Fibroblast of lung (primary cell): ENCODE measurements at regions not wholly inside any gene's neighbourhood (a gene's known extent, or its start where the extent isn't known, plus 50 kb on each side); places are given as distances from the start of the nearest gene placed in this dataset.
A peak's percentile ranks its signal among the peaks of the same experiment; 100 is the strongest.

Experiments used
- DNase-seq, 2 donors: peaks; one replicate each; pipeline versions ENCODE4 v3.0.0 to v3.0.0-alpha.2; 2010; ENCODE audit warnings: low read depth in 2 of 2
- H2AFZ ChIP-seq: 2 replicates; pipeline ENCODE4 v1.5.1; 2012; ENCODE audit warnings: low read length, control low read depth, inconsistent platforms
- H3K27ac ChIP-seq: 2 replicates; pipeline ENCODE4 v1.5.1; 2011; ENCODE audit warnings: low read length, control low read depth; ENCODE audit not compliant: insufficient read depth
- H3K27me3 ChIP-seq: 2 replicates; pipeline ENCODE4 v1.5.1; 2011; ENCODE audit warnings: mild to moderate bottlenecking, low read length; ENCODE audit not compliant: control insufficient read depth, insufficient read depth
- H3K36me3 ChIP-seq: 2 replicates; pipeline ENCODE4 v1.5.1; 2011; ENCODE audit warnings: low read length; ENCODE audit not compliant: control insufficient read depth, insufficient read depth
- H3K4me1 ChIP-seq: 2 replicates; pipeline ENCODE4 v1.5.1; 2011; ENCODE audit warnings: low read length; ENCODE audit not compliant: control insufficient read depth, insufficient read depth; ENCODE audit errors: extremely low read depth
- H3K4me2 ChIP-seq: 2 replicates; pipeline ENCODE4 v1.5.1; 2011; ENCODE audit warnings: low read length, control low read depth; ENCODE audit not compliant: insufficient read depth; ENCODE audit errors: extremely low read depth
- H3K4me3 ChIP-seq, 4 experiments: fragments of 200-600 bp in 1 of 4; sonication (generic) in 1 of 4; replicated peaks in 1 of 4; 2 replicates each; pipeline ENCODE4 v1.5.1; 2011 to 2016; ENCODE audit warnings: low read length in 4 of 4, low read depth in 3 of 4, mild to moderate bottlenecking in 3 of 4, control low read depth in 2 of 4, inconsistent platforms in 1 of 4, mixed read lengths in 1 of 4; ENCODE audit not compliant: insufficient read depth in 1 of 4; ENCODE audit errors: control extremely low read depth in 1 of 4
- H3K79me2 ChIP-seq: 2 replicates; pipeline ENCODE4 v1.5.1; 2012; ENCODE audit warnings: mild to moderate bottlenecking, low read length, inconsistent platforms; ENCODE audit not compliant: control insufficient read depth, insufficient read depth
- H3K9ac ChIP-seq: 2 replicates; pipeline ENCODE4 v1.5.1; 2011; ENCODE audit warnings: mild to moderate bottlenecking, low read length, control low read depth; ENCODE audit not compliant: insufficient read depth
- H3K9me3 ChIP-seq: 2 replicates; pipeline ENCODE4 v1.5.1; 2012; ENCODE audit warnings: low read depth, low read length; ENCODE audit not compliant: control insufficient read depth, insufficient read depth
- H4K20me1 ChIP-seq: 2 replicates; pipeline ENCODE4 v1.5.1; 2011; ENCODE audit warnings: low read length; ENCODE audit not compliant: control insufficient read depth, insufficient read depth; ENCODE audit errors: extremely low read depth
- CTCF ChIP-seq, 2 donors: IDR thresholded peaks in 1 of 2; conservative IDR thresholded peaks in 1 of 2; 1 replicate in 1 of 2; 2 replicates in 1 of 2; pipeline ENCODE4 v1.5.1; 2011 to 2012; ENCODE audit warnings: low read length in 2 of 2, control low read depth in 1 of 2, inconsistent platforms in 1 of 2, low read depth in 1 of 2, mild to moderate bottlenecking in 1 of 2
- EZH2 ChIP-seq: IDR thresholded peaks from 2 replicates; pipeline ENCODE4 v1.5.1; 2012; ENCODE audit warnings: low read length, control low read depth, mild to moderate bottlenecking; ENCODE audit errors: missing control alignments

DNA sequence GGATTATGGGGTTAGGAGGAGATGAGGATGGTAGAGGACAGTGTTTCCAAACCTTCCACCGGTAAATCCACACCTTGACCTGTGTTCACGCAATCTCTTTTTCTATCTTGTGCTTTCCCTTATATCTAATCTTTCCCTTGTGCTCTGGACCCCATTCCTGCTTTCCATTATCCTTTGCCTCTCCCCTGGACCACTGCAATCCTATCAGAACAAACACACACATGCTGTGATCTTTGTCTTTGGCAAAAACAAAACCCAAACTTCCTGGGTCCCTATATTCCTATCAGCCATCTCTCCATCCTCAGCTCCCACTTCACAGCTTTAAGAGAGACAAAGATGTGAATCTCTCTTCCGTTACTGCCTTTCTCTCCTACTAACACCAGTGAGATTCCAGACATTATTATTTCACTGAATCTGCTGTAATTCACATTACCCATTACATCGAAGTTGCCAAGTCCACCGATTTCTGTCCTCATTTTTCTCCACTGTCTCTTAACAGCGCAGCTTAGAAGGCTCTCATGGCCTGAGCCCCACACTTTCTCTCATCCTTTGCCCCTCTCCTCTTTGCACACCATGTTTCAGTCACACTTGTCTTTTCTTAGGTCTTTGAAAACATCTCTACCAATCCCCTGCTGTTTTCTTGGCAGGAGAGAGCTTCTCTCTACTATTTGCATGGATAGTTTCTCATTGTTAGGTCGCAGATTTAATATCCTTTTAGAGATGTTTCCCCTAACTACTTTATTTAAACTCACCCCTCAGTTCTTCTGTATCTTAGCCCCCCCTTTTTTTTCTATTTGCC is 230.0 kb upstream of the B3GALT2 start:
- TF ChIP-seq EZH2 (no peak), CTCF (conservative IDR thresholded peaks at IDR 0.05 in 1 of 2, IDR thresholded peaks at IDR 0.05 in 1 of 2; ENCODE audit: low read depth in 1 of 2, low read length in 2 of 2) (no peak)
- DNase-seq: no peak
- peak overlapping the region; percentile 38 for H2AFZ ChIP-seq

DNA sequence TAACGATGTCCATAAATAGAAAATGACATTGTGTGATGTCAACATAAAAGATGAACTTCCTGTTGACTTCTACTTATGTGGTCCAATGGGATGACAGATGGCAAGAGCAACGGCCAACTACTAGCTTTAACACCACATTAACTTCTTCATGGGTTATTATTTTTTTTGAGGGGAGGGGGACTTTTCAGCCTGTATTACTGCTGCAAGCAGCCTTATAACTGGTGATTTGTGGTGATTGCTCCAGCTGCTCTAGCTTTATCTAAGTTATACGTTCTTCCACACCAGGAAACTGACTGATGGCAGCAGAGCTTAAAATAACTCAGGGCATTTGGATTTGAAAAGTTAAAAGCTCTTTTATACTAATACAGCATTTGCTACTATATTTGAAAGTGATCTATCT is 228.8 kb upstream of the B3GALT2 start:
- H3K79me2 ChIP-seq: no peaks in the 10 kb centered on the region
- no peak overlapping the region for H3K4me3 ChIP-seq
- no peak for TF ChIP-seq CTCF (conservative IDR thresholded peaks at IDR 0.05 in 1 of 2, IDR thresholded peaks at IDR 0.05 in 1 of 2; ENCODE audit: low read depth in 1 of 2, low read length in 2 of 2)
- no peak for TF ChIP-seq EZH2
- no peak overlapping the region for H3K4me2 ChIP-seq
- no peaks in the 10 kb centered on the region for H3K27me3 ChIP-seq
- H4K20me1 ChIP-seq: no peaks in the 10 kb centered on the region
- H3K36me3 ChIP-seq: no peaks in the 10 kb centered on the region
- no peak overlapping the region for H3K9ac ChIP-seq
- H3K4me1 ChIP-seq: peaks cover 3% of the 10 kb centered on the region
- no peak overlapping the region for H2AFZ ChIP-seq
- no peaks in the 10 kb centered on the region for H3K9me3 ChIP-seq
- no peak overlapping the region for H3K27ac ChIP-seq
- DNase-seq: no peak

More for the DNA sequence above, 230.0 kb upstream of the B3GALT2 start:
- no peaks in the 10 kb centered on the region for H3K36me3 ChIP-seq
- H3K27ac ChIP-seq: no peak overlapping the region
- peaks cover 3% of the 10 kb centered on the region for H3K4me1 ChIP-seq
- H3K4me3 ChIP-seq: no peak overlapping the region
- no peaks in the 10 kb centered on the region for H3K79me2 ChIP-seq
- no peaks in the 10 kb centered on the region for H3K9me3 ChIP-seq
- H3K9ac ChIP-seq: no peak overlapping the region
- H3K4me2 ChIP-seq: no peak overlapping the region
- no peaks in the 10 kb centered on the region for H4K20me1 ChIP-seq
- no peaks in the 10 kb centered on the region for H3K27me3 ChIP-seq

- Histone ChIP-seq H3K4me2 (no peak overlapping the region), H3K27me3 (no peaks in the 10 kb centered on the region), H3K27ac (no peak overlapping the region), H4K20me1 (no peaks in the 10 kb centered on the region), H3K4me3 (no peak overlapping the region), H2AFZ (no peak overlapping the region), H3K36me3 (no peaks in the 10 kb centered on the region), H3K9me3 (no peaks in the 10 kb centered on the region), H3K9ac (no peak overlapping the region), H3K79me2 (no peaks in the 10 kb centered on the region), H3K4me1 (peaks cover 2% of the 10 kb centered on the region)
- TF ChIP-seq EZH2 (no peak), CTCF (conservative IDR thresholded peaks at IDR 0.05 in 1 of 2, IDR thresholded peaks at IDR 0.05 in 1 of 2; ENCODE audit: low read depth in 1 of 2, low read length in 2 of 2) (no peak)
- no peak for DNase-seq
Observed at GRCh38 chr1:193413376-193413775, 227.0 kb upstream of the B3GALT2 start.
